CD4-positive, alpha-beta T cell (primary cell): ENCODE measurements at regions not wholly inside any gene's neighbourhood (a gene's known extent, or its start where the extent isn't known, plus 50 kb on each side); places are given as distances from the start of the nearest gene placed in this dataset.

Experiments used
- ATAC-seq: fragments of 200-7000 bp; cut with Tn5 transposase; one replicate; pipeline ENCODE4 v1.10.0; 2022; ENCODE audit warnings: mild to moderate bottlenecking; ENCODE audit not compliant: poor library complexity
- CTCF ChIA-PET: fragments of 350-600 bp; sonication (Branson Sonifier 250); formaldehyde crosslinking; loops from one replicate; lab custom pipeline; 2021; ENCODE audit warnings: antibody characterized with exemption, inconsistent platforms; lab: Charles Lee
- POLR2A ChIA-PET: fragments of 350-600 bp; sonication (Branson Sonifier 250); formaldehyde crosslinking; loops from one replicate; lab custom pipeline; 2021; ENCODE audit warnings: antibody characterized with exemption, inconsistent platforms; lab: Charles Lee
- DNase-seq, 14 experiments: peaks; one replicate each; pipeline ENCODE4 v3.0.0-alpha.2; 2013 to 2020; ENCODE audit warnings: mixed read lengths in 2 of 14
- H3K27ac ChIP-seq, 2 donors: one replicate each; pipeline versions ENCODE4 v1.5.1 to v1.7.0; 2013; ENCODE audit warnings: low read length in 2 of 2, low read depth in 1 of 2, mild to moderate bottlenecking in 1 of 2
- H3K27me3 ChIP-seq, 2 experiments: 1 replicate in 1 of 2; 2 replicates in 1 of 2; pipeline versions ENCODE4 v1.6.1 to v1.7.0; 2013; ENCODE audit warnings: low read length in 2 of 2, control low read depth in 1 of 2, mild to moderate bottlenecking in 1 of 2, moderate library complexity in 1 of 2; ENCODE audit not compliant: insufficient read depth in 2 of 2, control insufficient read depth in 1 of 2
- H3K36me3 ChIP-seq: one replicate; pipeline ENCODE4 v1.6.1; 2013; ENCODE audit warnings: low read length, control low read depth; ENCODE audit not compliant: insufficient read depth
- H3K4me1 ChIP-seq: one replicate; pipeline ENCODE4 v1.6.1; 2013; ENCODE audit warnings: low read length, control low read depth; ENCODE audit not compliant: insufficient read depth
- H3K4me3 ChIP-seq: one replicate; pipeline ENCODE4 v1.5.1; 2013; ENCODE audit warnings: mild to moderate bottlenecking, low read length, moderate library complexity
- H3K9me3 ChIP-seq, 2 experiments: 1 replicate in 1 of 2; 2 replicates in 1 of 2; pipeline versions ENCODE4 v1.6.1 to v1.7.0; 2013; ENCODE audit warnings: low read length in 2 of 2, mild to moderate bottlenecking in 2 of 2, control low read depth in 1 of 2, moderate library complexity in 1 of 2; ENCODE audit not compliant: control insufficient read depth in 1 of 2, insufficient read depth in 1 of 2
- H3K27ac Mint-ChIP-seq: one replicate; pipeline ENCODE4 v1.8.0; 2020; ENCODE audit warnings: mixed read lengths
- H3K27me3 Mint-ChIP-seq: one replicate; pipeline ENCODE4 v1.8.0; 2021; ENCODE audit warnings: mixed read lengths
- H3K36me3 Mint-ChIP-seq: one replicate; pipeline ENCODE4 v1.8.0; 2021; ENCODE audit warnings: low read depth, mixed read lengths
- H3K4me1 Mint-ChIP-seq: one replicate; pipeline ENCODE4 v1.8.0; 2021; ENCODE audit warnings: low read depth, mixed read lengths
- H3K4me3 Mint-ChIP-seq: one replicate; pipeline ENCODE4 v1.8.0; 2020; ENCODE audit warnings: mild to moderate bottlenecking, mixed read lengths
- H3K9me3 Mint-ChIP-seq: one replicate; pipeline ENCODE4 v1.8.0; 2020; ENCODE audit warnings: mixed read lengths
- CTCF ChIP-seq: fragments of 200-600 bp; IDR thresholded peaks from one replicate; pipeline ENCODE4 v1.8.0; 2022; ENCODE audit warnings: antibody characterized with exemption, mild to moderate bottlenecking
- intact Hi-C, 2 experiments: fragments of 100-400 bp; cut with DNase I in 1 of 2; cut with micrococcal nuclease in 1 of 2; formaldehyde crosslinking; loops; one replicate each; pipeline versions ENCODE4 v1.15.1 to v1.9.0; 2023 to 2025; cut with DNase I, micrococcal nuclease

DNA sequence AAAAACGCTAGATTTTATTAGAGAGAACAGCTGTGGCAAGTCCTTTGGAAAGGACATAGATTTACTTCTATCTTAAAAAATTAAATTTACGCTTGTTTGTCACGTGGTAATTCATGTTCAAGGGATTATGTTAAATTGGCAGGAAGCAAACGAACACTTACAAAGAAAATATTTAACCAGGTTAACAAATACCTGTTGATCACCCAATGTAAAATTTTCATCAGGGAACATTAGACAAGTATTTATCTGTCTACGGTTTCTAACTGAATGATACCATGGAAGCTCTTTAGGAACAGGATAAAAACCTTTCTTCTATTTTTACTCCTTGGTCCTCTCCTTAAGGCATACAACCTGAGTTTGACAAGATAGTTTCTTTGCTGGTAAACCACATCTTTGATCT lies 122.2 kb downstream of the NOC3L start:
- no peak for TF ChIP-seq CTCF
- no peak overlapping the region for H3K27ac Mint-ChIP-seq
- intact Hi-C loops: no loop called here
- no peaks in the 10 kb centered on the region for H3K4me1 ChIP-seq
- ChIA-PET CTCF (no interaction called here), POLR2A (no interaction called here)
- no peaks in the 10 kb centered on the region for H3K27me3 ChIP-seq
- no peaks in the 10 kb centered on the region for H3K36me3 ChIP-seq
- H3K9me3 Mint-ChIP-seq: no peaks in the 10 kb centered on the region
- no peaks in the 10 kb centered on the region for H3K4me1 Mint-ChIP-seq
- no peak overlapping the region for H3K27ac ChIP-seq
- peaks cover 27% of the 10 kb centered on the region for H3K27me3 Mint-ChIP-seq
- no peak overlapping the region for H3K4me3 Mint-ChIP-seq
- DNase-seq: no peak
- no peaks in the 10 kb centered on the region for H3K9me3 ChIP-seq
- H3K4me3 ChIP-seq: no peak overlapping the region
- H3K36me3 Mint-ChIP-seq: no peaks in the 10 kb centered on the region
- no peak for ATAC-seq

DNA sequence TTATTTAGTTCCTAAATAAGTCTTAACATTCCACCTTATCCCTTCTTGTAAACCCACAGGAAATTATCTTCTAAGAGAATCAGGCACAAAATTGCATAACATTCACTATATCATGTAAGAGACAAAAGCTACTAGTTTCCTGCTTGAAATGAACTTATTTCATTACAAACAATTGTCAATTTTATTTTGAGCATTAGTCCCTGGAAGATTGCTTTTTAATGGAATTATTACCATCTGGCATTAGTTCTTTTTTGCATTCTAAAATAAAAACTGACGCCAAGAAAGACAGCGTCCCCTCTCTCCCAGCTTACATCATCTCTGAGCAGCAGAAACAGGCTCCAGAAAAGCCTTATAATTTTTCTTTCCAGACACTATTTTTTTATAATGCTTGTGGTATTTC lies 121.8 kb downstream of the NOC3L start:
- H3K4me1 ChIP-seq: no peaks in the 10 kb centered on the region
- no peaks in the 10 kb centered on the region for H3K9me3 ChIP-seq
- H3K27me3 ChIP-seq: no peaks in the 10 kb centered on the region
- ChIA-PET CTCF (no interaction called here), POLR2A (no interaction called here)
- H3K36me3 ChIP-seq: no peaks in the 10 kb centered on the region
- H3K27ac Mint-ChIP-seq: no peak overlapping the region
- peaks cover 29% of the 10 kb centered on the region for H3K27me3 Mint-ChIP-seq
- intact Hi-C loops: no loop called here
- DNase-seq (no peak), ATAC-seq (no peak)
- H3K4me3 ChIP-seq: no peak overlapping the region
- no peaks in the 10 kb centered on the region for H3K36me3 Mint-ChIP-seq
- H3K4me3 Mint-ChIP-seq: no peak overlapping the region
- no peak overlapping the region for H3K27ac ChIP-seq
- no peaks in the 10 kb centered on the region for H3K4me1 Mint-ChIP-seq
- no peaks in the 10 kb centered on the region for H3K9me3 Mint-ChIP-seq
- TF ChIP-seq CTCF: no peak

DNA sequence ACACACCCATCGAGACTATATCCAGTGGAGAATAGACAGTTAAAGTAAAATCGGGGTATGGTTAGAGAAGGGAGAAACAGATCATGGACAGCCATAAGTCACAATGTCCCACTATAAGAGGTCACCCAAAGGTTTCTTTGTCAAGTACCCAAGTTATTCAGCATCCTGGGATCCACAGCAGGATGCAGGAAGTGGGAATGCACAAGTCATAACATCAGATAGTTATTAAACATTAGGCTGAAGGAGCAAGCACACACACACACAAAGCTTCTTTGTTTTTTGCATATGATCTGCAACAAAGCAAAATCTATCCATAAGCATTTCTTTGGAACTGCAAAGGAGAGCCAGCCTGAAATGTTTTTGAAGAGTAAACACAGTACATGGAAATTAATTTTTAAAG lies 111.6 kb downstream of the NOC3L start:
- no peak overlapping the region for H3K4me3 Mint-ChIP-seq
- no peak for ATAC-seq
- ChIA-PET CTCF (no interaction called here), POLR2A (no interaction called here)
- Histone ChIP-seq H3K27ac (no peak overlapping the region), H3K27me3 (no peaks in the 10 kb centered on the region), H3K9me3 (no peaks in the 10 kb centered on the region), H3K4me3 (no peak overlapping the region), H3K36me3 (no peaks in the 10 kb centered on the region), H3K4me1 (no peaks in the 10 kb centered on the region)
- no peak for DNase-seq
- H3K36me3 Mint-ChIP-seq: no peaks in the 10 kb centered on the region
- H3K27ac Mint-ChIP-seq: no peak overlapping the region
- TF ChIP-seq CTCF: no peak
- H3K4me1 Mint-ChIP-seq: no peaks in the 10 kb centered on the region
- no peaks in the 10 kb centered on the region for H3K9me3 Mint-ChIP-seq
- intact Hi-C loops: no loop called here
- H3K27me3 Mint-ChIP-seq: peaks cover 52% of the 10 kb centered on the region
